ENCODE measurements at regions not wholly inside any gene's neighbourhood (a gene's known extent, or its start where the extent isn't known, plus 50 kb on each side); places are given as distances from the start of the nearest gene placed in this dataset.

GRCh38 chr3:102099913-102100312, 250.6 kb downstream of the NFKBIZ start:
- no peak for TF ChIP-seq CTCF (IDR thresholded peaks at IDR 0.05)
- TF ChIP-seq POLR2A (IDR thresholded peaks at IDR 0.05): no peak
